ENCODE measurements at regions not wholly inside any gene's neighbourhood (a gene's known extent, or its start where the extent isn't known, plus 50 kb on each side); places are given as distances from the start of the nearest gene placed in this dataset.

DNA sequence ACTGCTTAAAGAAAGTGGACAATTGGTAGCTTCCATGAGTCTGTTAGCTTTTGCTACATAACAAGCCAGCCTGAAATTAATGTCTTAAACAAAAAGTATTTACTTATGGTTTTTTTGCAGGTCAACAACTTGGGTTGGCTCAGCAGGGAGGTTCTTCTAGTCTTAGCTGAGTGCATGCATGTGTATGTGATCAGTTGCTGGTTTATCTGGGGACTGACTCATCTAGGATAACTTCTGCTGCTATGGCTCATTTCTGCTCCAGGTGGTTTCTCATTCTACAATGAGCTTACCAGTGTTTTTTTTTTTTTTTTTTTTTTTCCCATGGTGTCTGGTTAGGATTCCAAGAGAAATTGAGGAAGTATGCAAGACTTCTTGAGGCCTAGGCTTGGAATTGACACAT, 244.7 kb downstream of the NSUN3 start:
- Histone ChIP-seq H3K27me3 (no peaks in the 10 kb centered on the region), H3K27ac (no peak overlapping the region), H3K4me1 (peaks cover 0 to 29% (median 0%) of the 10 kb centered on the region in 4 donors), H3K9me3 (no peaks in the 10 kb centered on the region), H3K36me3 (no peaks in the 10 kb centered on the region), H3K4me3 (no peak overlapping the region)
- TF ChIP-seq EP300 (IDR thresholded peaks at IDR 0.05) (no peak), POLR2AphosphoS5 (IDR thresholded peaks at IDR 0.05) (no peak), POLR2A (IDR thresholded peaks at IDR 0.05) (no peak)
- TF ChIP-seq, protein P1, sequence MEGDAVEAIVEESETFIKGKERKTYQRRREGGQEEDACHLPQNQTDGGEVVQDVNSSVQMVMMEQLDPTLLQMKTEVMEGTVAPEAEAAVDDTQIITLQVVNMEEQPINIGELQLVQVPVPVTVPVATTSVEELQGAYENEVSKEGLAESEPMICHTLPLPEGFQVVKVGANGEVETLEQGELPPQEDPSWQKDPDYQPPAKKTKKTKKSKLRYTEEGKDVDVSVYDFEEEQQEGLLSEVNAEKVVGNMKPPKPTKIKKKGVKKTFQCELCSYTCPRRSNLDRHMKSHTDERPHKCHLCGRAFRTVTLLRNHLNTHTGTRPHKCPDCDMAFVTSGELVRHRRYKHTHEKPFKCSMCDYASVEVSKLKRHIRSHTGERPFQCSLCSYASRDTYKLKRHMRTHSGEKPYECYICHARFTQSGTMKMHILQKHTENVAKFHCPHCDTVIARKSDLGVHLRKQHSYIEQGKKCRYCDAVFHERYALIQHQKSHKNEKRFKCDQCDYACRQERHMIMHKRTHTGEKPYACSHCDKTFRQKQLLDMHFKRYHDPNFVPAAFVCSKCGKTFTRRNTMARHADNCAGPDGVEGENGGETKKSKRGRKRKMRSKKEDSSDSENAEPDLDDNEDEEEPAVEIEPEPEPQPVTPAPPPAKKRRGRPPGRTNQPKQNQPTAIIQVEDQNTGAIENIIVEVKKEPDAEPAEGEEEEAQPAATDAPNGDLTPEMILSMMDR (IDR thresholded peaks at IDR 0.05), result no peak
- DNase-seq, result no peak
- intact Hi-C loops (cut with DNase I; ENCODE audit: low total_unique reads), result no loop called here

DNA sequence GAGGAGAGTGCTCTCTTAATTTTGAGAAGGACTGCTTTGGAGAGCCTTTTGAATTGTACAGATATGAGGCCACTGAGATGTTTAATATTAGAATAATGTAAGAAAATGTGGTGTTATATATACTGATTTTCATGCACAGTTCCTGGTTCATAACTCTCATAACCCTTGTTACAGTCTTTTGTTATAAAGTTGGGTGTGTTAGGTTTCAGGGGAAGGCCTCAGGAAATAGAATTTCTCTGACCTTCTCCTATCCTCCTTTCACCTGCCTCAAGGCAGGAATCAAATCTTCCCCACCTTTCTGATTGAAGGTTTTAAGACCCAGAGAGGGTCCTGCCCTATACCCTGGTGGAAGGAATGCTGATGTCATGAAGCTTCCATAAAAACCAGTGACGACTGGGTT, 245.9 kb downstream of the NSUN3 start:
- no peak overlapping the region for H3K27ac ChIP-seq
- H3K4me1 ChIP-seq, result peaks cover 0 to 26% (median 0%) of the 10 kb centered on the region in 4 donors
- no peak for TF ChIP-seq POLR2AphosphoS5 (IDR thresholded peaks at IDR 0.05)
- TF ChIP-seq EP300 (IDR thresholded peaks at IDR 0.05), result no peak
- TF ChIP-seq, protein P1 (IDR thresholded peaks at IDR 0.05), result no peak
- H3K9me3 ChIP-seq, result no peaks in the 10 kb centered on the region
- no peaks in the 10 kb centered on the region for H3K27me3 ChIP-seq
- intact Hi-C loops (cut with DNase I; ENCODE audit: low total_unique reads), result no loop called here
- H3K36me3 ChIP-seq, result no peaks in the 10 kb centered on the region
- 70 to 96% (median 88%) methylated on average over 1 of the region's 1 CpG for WGBS, 5 donors
- no peak overlapping the region for H3K4me3 ChIP-seq
- no peak for DNase-seq

DNA sequence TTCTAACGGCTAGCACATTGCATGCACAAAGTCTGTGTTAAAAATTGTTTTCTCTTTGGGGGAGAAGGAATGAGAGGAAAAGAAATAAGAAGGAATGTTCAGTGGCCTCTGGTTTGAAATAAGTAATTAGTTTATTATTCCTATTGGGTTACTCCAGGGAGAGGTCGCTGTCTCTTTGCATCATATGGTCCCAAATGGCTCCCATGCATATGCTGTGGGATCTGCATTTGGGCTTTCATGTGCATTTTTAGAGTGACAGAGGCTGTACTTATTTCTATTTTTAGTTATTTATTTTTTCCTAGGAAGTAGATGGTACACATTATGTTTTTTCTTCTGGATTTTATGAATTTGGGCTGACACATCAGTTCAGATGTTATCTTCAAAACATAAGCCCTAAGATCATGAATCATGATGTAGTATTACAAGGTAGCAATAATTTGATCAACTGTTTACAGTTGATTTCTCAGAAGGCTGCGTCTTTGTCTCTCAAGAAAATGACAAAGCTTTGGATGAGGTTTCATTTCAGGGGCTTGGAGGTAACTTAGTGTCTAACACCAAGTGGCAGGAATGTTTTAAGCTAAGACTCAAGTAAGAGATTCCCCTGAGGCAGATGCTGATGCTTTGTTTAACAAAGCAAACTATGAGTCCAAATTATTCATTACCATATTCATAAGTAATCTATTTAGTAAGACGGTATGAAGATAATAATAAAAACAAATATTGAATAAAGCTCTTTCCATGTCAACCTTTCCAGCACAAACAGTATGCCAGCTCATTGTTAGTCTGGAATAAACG, 247.7 kb downstream of the NSUN3 start:
- no peaks in the 10 kb centered on the region for H3K27me3 ChIP-seq
- H3K36me3 ChIP-seq, result no peaks in the 10 kb centered on the region
- H3K4me3 ChIP-seq, result no peak overlapping the region
- no peak overlapping the region for H3K27ac ChIP-seq
- peaks cover 0 to 8% (median 0%) of the 10 kb centered on the region in 4 donors for H3K4me1 ChIP-seq
- H3K9me3 ChIP-seq, result no peaks in the 10 kb centered on the region
- 49 to 62% (median 52%) methylated on average over 5 of the region's 5 CpGs for WGBS, 5 donors
- intact Hi-C loops (cut with DNase I; ENCODE audit: low total_unique reads), result no loop called here
- no peak for TF ChIP-seq POLR2A (IDR thresholded peaks at IDR 0.05)
- no peak for TF ChIP-seq EP300 (IDR thresholded peaks at IDR 0.05)
- TF ChIP-seq, protein P1 (IDR thresholded peaks at IDR 0.05), result no peak
- no peak for TF ChIP-seq POLR2AphosphoS5 (IDR thresholded peaks at IDR 0.05)
- no peak for DNase-seq

DNA sequence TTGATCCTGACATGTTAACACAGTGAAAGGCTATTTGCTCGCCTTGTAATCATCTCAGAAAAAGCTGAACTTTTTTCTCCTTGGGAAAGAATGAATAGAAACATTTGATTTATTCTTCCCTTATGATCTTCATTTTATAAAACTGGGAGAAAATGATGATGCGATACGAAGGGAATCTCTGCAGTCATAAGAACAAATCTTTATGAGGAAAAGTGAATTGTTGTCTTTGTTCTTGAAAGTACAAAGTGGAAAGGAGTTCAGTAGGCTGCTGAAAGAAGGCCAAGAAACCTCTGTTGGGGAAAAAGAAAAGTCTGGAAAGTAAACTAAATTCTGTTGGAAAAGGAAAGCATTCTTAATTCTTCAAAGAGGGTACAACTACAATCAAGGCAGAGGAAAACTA, 248.8 kb downstream of the NSUN3 start:
- 67 to 77% (median 72%) methylated on average over 3 of the region's 3 CpGs for WGBS, 5 donors
- Histone ChIP-seq H3K27ac (no peak overlapping the region), H3K9me3 (no peaks in the 10 kb centered on the region), H3K4me1 (peaks cover 0 to under 1% (median 0%) of the 10 kb centered on the region in 4 donors), H3K27me3 (no peaks in the 10 kb centered on the region), H3K36me3 (no peaks in the 10 kb centered on the region), H3K4me3 (no peak overlapping the region)
- DNase-seq, result no peak
- intact Hi-C loops (cut with DNase I; ENCODE audit: low total_unique reads), result no loop called here
- TF ChIP-seq, protein P1 (IDR thresholded peaks at IDR 0.05), result no peak
- no peak for TF ChIP-seq EP300 (IDR thresholded peaks at IDR 0.05)
- TF ChIP-seq POLR2A (IDR thresholded peaks at IDR 0.05), result no peak
- no peak for TF ChIP-seq POLR2AphosphoS5 (IDR thresholded peaks at IDR 0.05)

All from stomach (tissue), 8 donors.